IMR-90 (cell line): ENCODE measurements at regions not wholly inside any gene's neighbourhood (a gene's known extent, or its start where the extent isn't known, plus 50 kb on each side); places are given as distances from the start of the nearest gene placed in this dataset.
"Not testable (repeated sequence)": the region's sequence is repeated elsewhere in the genome, so short reads cannot be mapped to it uniquely, and the experiment has no call there.

Experiments used
- ATAC-seq: fragments of 200-7000 bp; cut with Tn5 transposase; 2 replicates; pipeline ENCODE4 v1.9.1; 2020; ENCODE audit warnings: low read depth, mild to moderate bottlenecking, moderate library complexity
- BruUV-seq: library from RNA; stranded (reverse); fragments of 400-500 nt; replicated peaks from 2 replicates; lab custom pipeline; 2021; lab: Mats Ljungman, UMichigan
- CTCF ChIA-PET: fragments of 300-600 bp; formaldehyde crosslinking; extraction: SDS; loops from one replicate; lab custom pipeline; 2021; ENCODE audit warnings: antibody characterized with exemption; lab: Yijun Ruan, JAX
- POLR2A ChIA-PET: fragments of 300-600 bp; sonication (Branson Sonifier 250); formaldehyde crosslinking; loops from one replicate; lab custom pipeline; 2022; ENCODE audit warnings: antibody characterized with exemption; ENCODE audit not compliant: unreplicated experiment; lab: Charles Lee
- DNase-seq: peaks from one replicate; pipeline ENCODE4 v3.0.0; 2013
- H2AFZ ChIP-seq: replicated peaks from 2 replicates; pipeline ENCODE3; 2013; ENCODE audit warnings: low read length, mild to moderate bottlenecking; ENCODE audit not compliant: poor library complexity
- H2AK5ac ChIP-seq: 2 replicates; pipeline ENCODE4 v1.6.1; 2013; ENCODE audit warnings: low read depth, low read length, inconsistent platforms
- H2AK9ac ChIP-seq: replicated peaks from 2 replicates; pipeline ENCODE3; 2013; ENCODE audit warnings: mild to moderate bottlenecking, low read depth, low read length, moderate library complexity; ENCODE audit not compliant: poor library complexity
- H2BK120ac ChIP-seq: 2 replicates; pipeline ENCODE4 v1.6.1; 2013; ENCODE audit warnings: low read depth, low read length, inconsistent platforms
- H2BK15ac ChIP-seq: 3 replicates; pipeline ENCODE4 v1.6.1; 2013; ENCODE audit warnings: low read depth, low read length, inconsistent platforms
- H2BK20ac ChIP-seq: 2 replicates; pipeline ENCODE4 v1.6.1; 2013; ENCODE audit warnings: low read depth, mild to moderate bottlenecking, inconsistent platforms, low read length, moderate library complexity
- H2BK5ac ChIP-seq: 2 replicates; pipeline ENCODE4 v1.6.1; 2013; ENCODE audit warnings: mild to moderate bottlenecking, low read depth, low read length, inconsistent platforms; ENCODE audit not compliant: poor library complexity, severe bottlenecking
- H3K14ac ChIP-seq: replicated peaks from 2 replicates; pipeline ENCODE4 v1.6.1; 2013; ENCODE audit warnings: low read depth, low read length, inconsistent platforms
- H3K18ac ChIP-seq: 2 replicates; pipeline ENCODE4 v1.6.1; 2013; ENCODE audit warnings: low read depth, low read length, control low read depth
- H3K23ac ChIP-seq: 2 replicates; pipeline ENCODE4 v1.6.1; 2013; ENCODE audit warnings: low read depth, low read length, inconsistent platforms
- H3K27ac ChIP-seq: 2 replicates; pipeline ENCODE4 v1.5.1; 2013; ENCODE audit warnings: mild to moderate bottlenecking, control low read depth, low read length; ENCODE audit not compliant: insufficient read depth
- H3K27me3 ChIP-seq: 2 replicates; pipeline ENCODE4 v1.6.1; 2013; ENCODE audit warnings: low read length; ENCODE audit not compliant: control insufficient read depth, insufficient read depth
- H3K36me3 ChIP-seq: 2 replicates; pipeline ENCODE4 v1.6.1; 2013; ENCODE audit warnings: low read length, mixed read lengths; ENCODE audit not compliant: control insufficient read depth, insufficient read depth
- H3K4ac ChIP-seq: 2 replicates; pipeline ENCODE4 v1.6.1; 2013; ENCODE audit warnings: low read depth, low read length, inconsistent platforms
- H3K4me1 ChIP-seq: 2 replicates; pipeline ENCODE4 v1.6.1; 2013; ENCODE audit warnings: low read length, mixed read lengths; ENCODE audit not compliant: control insufficient read depth, insufficient read depth
- H3K4me2 ChIP-seq: 2 replicates; pipeline ENCODE4 v1.6.1; 2013; ENCODE audit warnings: low read depth, mild to moderate bottlenecking, control low read depth, low read length, moderate library complexity
- H3K4me3 ChIP-seq: 2 replicates; pipeline ENCODE4 v1.5.1; 2013; ENCODE audit warnings: low read depth, mild to moderate bottlenecking, control low read depth, low read length, moderate library complexity; ENCODE audit not compliant: insufficient read depth
- H3K56ac ChIP-seq: 2 replicates; pipeline ENCODE4 v1.6.1; 2013; ENCODE audit warnings: low read length, inconsistent platforms; ENCODE audit not compliant: insufficient read depth; ENCODE audit errors: extremely low read depth
- H3K79me1 ChIP-seq, 2 experiments: 2 replicates each; pipeline ENCODE4 v1.6.1; 2013; ENCODE audit warnings: low read length in 2 of 2, inconsistent platforms in 1 of 2, low read depth in 1 of 2
- H3K9ac ChIP-seq: 2 replicates; pipeline ENCODE4 v1.6.1; 2013; ENCODE audit warnings: low read depth, low read length, control low read depth
- H3K9me1 ChIP-seq: 2 replicates; pipeline ENCODE4 v1.6.1; 2013; ENCODE audit warnings: low read length, inconsistent platforms; ENCODE audit not compliant: insufficient read depth
- H3K9me3 ChIP-seq: 2 replicates; pipeline ENCODE4 v1.6.1; 2013; ENCODE audit warnings: low read length; ENCODE audit not compliant: control insufficient read depth, insufficient read depth
- H4K20me1 ChIP-seq: 2 replicates; pipeline ENCODE4 v1.6.1; 2013; ENCODE audit warnings: low read length, inconsistent platforms; ENCODE audit not compliant: insufficient read depth
- H4K5ac ChIP-seq: 2 replicates; pipeline ENCODE4 v1.6.1; 2013; ENCODE audit warnings: mild to moderate bottlenecking, low read depth, low read length, control low read depth
- H4K8ac ChIP-seq, 2 experiments: 2 replicates each; pipeline ENCODE4 v1.6.1; 2013; ENCODE audit warnings: low read depth in 2 of 2, low read length in 2 of 2, control low read depth in 1 of 2, inconsistent platforms in 1 of 2
- H4K91ac ChIP-seq: 2 replicates; pipeline ENCODE4 v1.6.1; 2013; ENCODE audit warnings: low read depth, low read length, inconsistent platforms; ENCODE audit not compliant: insufficient read depth
- MAFK ChIP-seq: IDR thresholded peaks from 2 replicates; pipeline ENCODE4 v1.6.1; 2012; ENCODE audit warnings: low read depth, low read length, improper control_type of control experiment
- MAZ ChIP-seq: IDR thresholded peaks from 2 replicates; pipeline ENCODE4 v1.6.1; 2012; ENCODE audit warnings: low read depth, mild to moderate bottlenecking, low read length, improper control_type of control experiment, moderate library complexity, borderline replicate concordance
- WGBS, 2 experiments: methylation state at CpG; one replicate each; pipeline versions ENCODE4 v1.1.5 to v1.1.7; 2013; ENCODE audit warnings: missing lambda C conversion rate in 2 of 2; ENCODE audit not compliant: insufficient read length in 1 of 2; ENCODE audit errors: extremely low coverage in 2 of 2; 5-methylcytosine and 5-hydroxymethylcytosine counted together
- dilution Hi-C: fragments of 300-500 bp; cut with HindIII; formaldehyde crosslinking; loops from one replicate; pipeline ENCODE4 v1.14.3; 2018; ENCODE audit warnings: low sequenced_read_pairs; ENCODE audit not compliant: unreplicated experiment
- in situ Hi-C: fragments of 300-500 bp; cut with MboI; formaldehyde crosslinking; loops from 3 replicates; pipeline ENCODE4 v1.14.3; 2019; ENCODE audit warnings: low sequenced_read_pairs, inconsistent platforms, mixed read lengths
- intact Hi-C: fragments of 100-400 bp; cut with micrococcal nuclease; formaldehyde crosslinking; loops from 2 replicates; pipeline ENCODE4 v1.10.0; 2022

- Histone ChIP-seq H3K4ac (no peak overlapping the region), H3K36me3 (no peaks in the 10 kb centered on the region), H3K4me2 (no peak overlapping the region), H2BK15ac (no peak overlapping the region), H4K5ac (no peak overlapping the region), H2AK5ac (no peak overlapping the region), H2BK120ac (no peak overlapping the region), H4K8ac (no peak overlapping the region), H3K4me3 (no peak overlapping the region), H4K91ac (no peak overlapping the region), H3K4me1 (peaks cover 4% of the 10 kb centered on the region), H3K9me1 (no peaks in the 10 kb centered on the region), H3K79me1 (no peaks in the 10 kb centered on the region), H3K9me3 (peaks cover 18% of the 10 kb centered on the region), H3K18ac (no peak overlapping the region), H2AK9ac (no peak overlapping the region), H2AFZ (no peak overlapping the region), H4K20me1 (no peaks in the 10 kb centered on the region), H2BK5ac (no peak overlapping the region), H3K23ac (no peak overlapping the region), H3K27ac (no peak overlapping the region), H3K14ac (no peak overlapping the region), H3K9ac (no peak overlapping the region), H3K27me3 (no peaks in the 10 kb centered on the region), H3K56ac (no peak overlapping the region), H2BK20ac (0 out of 2 replicates have a peak overlapping the region, but pooled peaks have one; percentile 42)
- intact Hi-C loops (no loop called here), in situ Hi-C loops (no loop called here), dilution Hi-C loops (no loop called here)
- BruUV-seq: no TSS peak
- TF ChIP-seq MAZ: no peak
- no peak for TF ChIP-seq MAFK
- POLR2A ChIA-PET: no interaction called here
- DNase-seq (no peak), ATAC-seq (no peak)
- WGBS, 2 experiments: 100% methylated on average over 2 of the region's 4 CpGs; no CpG with 5 or more reads in 1 of the 2 experiments
- CTCF ChIA-PET: interaction anchor here (0.9 kb wide), 1 partner anchor 12 kb away, joined by 3 read pairs; no protein-coding TSS in a partner anchor
Measured at GRCh38 chr17:31621566-31621965, 230.1 kb downstream of the RAB11FIP4 start.

- H3K4ac ChIP-seq, H2AK5ac ChIP-seq, in situ Hi-C loops, ATAC-seq, intact Hi-C loops, CTCF ChIA-PET, H3K27me3 ChIP-seq, H4K91ac ChIP-seq, H2BK15ac ChIP-seq, H3K56ac ChIP-seq, H3K4me1 ChIP-seq, H3K9me3 ChIP-seq, H4K8ac ChIP-seq, H2AK9ac ChIP-seq, H3K27ac ChIP-seq, H2BK5ac ChIP-seq, H3K79me1 ChIP-seq, BruUV-seq, H3K36me3 ChIP-seq, H3K23ac ChIP-seq, H3K14ac ChIP-seq, H3K9me1 ChIP-seq, H2BK20ac ChIP-seq, H4K20me1 ChIP-seq, H3K4me3 ChIP-seq, H3K4me2 ChIP-seq, POLR2A ChIA-PET, H2BK120ac ChIP-seq, DNase-seq, dilution Hi-C loops, H3K9ac ChIP-seq, H3K18ac ChIP-seq, H4K5ac ChIP-seq, H2AFZ ChIP-seq: not testable (repeated sequence)
- 83% methylated on average over 1 of the region's 4 CpGs; no CpG with 5 or more reads in 1 of the 2 experiments for WGBS, 2 experiments
Measured at GRCh38 chr17:31611053-31611452, 219.6 kb downstream of the RAB11FIP4 start.
